ENCODE measurements at regions not wholly inside any gene's neighbourhood (a gene's known extent, or its start where the extent isn't known, plus 50 kb on each side); places are given as distances from the start of the nearest gene placed in this dataset.

DNA sequence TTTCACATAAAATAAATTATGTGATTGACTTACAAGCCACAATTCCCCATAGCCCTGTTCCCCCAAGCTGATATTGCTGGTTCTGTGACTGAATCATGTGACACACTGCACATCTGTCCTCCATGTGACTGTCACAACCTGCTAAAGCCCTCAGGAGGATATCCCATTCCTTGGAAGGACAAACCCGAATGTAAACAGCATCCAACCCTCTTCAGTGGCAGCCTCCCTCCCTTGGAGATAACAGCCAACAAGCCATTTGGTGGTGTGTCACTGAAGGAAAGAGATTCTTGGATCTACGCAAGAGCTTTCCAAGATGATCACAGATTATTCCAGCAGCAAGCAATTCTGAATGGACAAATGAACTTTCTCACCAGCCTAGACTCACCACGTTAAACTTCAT is 153.9 kb upstream of the TIAM1 start:
- no peak for DNase-seq

DNA sequence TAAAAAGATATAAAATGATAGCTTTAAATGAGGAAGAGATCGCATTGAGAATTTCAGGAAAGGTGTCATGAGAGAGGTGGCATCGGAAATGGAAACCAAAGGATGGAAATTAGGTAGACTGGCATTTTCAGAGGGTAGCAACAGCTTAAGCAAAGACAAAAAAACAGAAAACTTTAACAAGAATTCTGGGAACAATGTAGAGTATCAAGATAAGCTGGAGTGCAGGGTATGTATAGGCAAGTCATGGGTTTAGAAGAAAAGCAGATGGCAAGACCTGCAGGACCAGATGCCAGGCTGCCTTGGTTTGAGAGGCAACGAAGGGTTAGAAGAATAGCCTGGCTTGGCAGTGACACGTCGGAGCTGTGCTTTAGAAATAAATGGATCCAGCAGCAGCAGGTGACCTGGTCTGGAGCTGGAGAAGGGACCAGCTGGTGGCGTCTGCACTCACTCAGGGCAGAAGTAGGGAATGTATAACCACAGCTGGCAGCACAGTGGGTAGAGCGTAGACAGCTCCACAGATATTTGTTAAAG is 149.4 kb upstream of the TIAM1 start:
- no peak for DNase-seq

DNA sequence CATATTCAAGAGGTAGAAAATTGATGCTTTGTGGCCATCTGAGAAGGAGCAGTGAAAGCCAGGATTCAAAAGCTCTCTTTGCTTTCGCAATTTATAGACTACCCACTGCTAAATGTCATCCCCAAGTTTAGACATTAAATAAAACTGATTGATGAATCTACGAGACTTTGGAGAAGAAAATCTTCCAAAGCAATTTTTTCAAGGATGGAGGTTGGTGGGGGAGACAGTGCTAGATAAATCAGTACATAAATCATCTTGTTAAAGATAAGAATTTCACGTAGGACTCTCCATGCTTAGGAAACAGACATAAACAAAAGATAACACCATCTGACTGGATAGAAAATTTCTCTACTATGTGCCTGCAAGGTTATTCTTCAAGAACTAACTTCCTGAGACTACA is 147.6 kb upstream of the TIAM1 start:
- no peak for DNase-seq

DNA sequence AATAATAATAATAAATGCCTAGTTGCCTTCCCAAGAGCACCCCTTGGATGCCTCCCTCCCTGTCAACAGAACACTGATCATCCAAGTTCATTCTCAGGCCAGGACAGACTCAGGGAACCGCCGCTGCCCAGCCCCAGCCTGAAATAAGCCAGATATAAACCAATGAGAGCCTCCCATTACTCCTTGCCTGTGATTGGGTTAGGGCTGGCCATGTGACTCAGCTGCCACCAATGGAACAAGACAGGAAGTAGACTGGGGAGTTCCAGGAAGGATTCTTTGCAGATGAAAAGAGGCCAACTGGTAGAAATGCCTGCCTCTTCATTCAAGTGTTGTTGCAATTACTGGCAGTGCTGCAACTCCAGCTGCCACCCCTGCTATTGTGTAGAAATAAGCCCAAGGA is 146.4 kb upstream of the TIAM1 start:
- no peak for DNase-seq

DNA sequence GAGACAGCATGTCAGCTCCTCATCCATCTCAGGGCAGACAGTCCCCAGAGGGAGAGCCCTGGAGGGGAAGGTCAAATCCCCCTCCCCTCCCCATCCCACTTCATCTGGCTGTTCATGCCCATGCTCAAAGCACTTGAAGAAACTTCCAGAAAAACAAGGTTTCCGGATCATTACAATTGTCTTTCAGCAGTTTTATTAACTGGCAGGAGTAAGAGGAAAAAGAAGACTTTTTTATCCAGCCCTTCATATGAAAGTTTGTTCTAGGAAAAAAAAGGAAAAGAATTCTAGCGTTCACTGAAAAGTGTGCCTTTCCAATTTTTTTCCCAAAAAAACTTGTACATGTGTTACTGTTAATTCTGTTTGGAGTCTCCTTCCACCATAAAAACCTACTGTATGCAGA is 145.7 kb upstream of the TIAM1 start:
- DNase-seq: no peak

DNA sequence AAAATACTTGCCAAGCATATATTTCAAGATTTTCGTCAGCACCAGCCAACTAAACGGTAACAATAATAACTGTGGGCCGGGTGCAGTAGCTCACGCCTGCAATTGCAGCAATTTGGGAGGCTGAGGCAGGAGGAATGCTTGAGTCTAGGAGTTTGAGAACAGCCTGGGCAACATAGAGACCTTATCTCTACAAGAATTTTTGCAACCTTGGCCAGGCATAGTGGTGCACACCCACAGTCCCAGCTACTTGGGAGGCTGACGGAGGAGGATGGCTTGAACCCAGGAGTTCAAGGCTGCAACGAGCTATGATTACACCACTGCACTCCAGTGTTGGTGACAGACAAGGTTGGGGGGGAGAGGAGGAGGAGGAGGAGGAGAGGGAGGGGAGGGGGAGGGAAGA is 145.0 kb upstream of the TIAM1 start:
- no peak for DNase-seq

DNA sequence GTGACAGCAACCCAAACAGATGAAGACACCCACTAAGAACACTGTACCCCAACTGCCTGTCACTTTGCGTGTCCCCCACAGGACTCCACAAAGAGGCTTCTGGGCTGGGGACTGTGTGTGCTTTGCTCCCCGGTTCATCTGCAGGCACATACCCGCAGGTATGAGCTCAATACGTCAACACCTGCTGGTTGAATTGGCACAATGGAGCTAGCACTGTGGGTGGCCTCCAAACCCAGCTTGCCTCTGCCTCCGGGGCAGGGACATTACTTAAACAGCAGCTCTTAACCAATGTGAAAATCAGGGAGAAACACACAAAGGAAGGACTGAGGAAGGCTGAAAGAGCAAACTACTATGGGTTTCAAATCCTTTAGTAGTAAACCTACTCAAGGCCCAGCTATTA is 140.2 kb upstream of the TIAM1 start:
- no peak for DNase-seq

DNA sequence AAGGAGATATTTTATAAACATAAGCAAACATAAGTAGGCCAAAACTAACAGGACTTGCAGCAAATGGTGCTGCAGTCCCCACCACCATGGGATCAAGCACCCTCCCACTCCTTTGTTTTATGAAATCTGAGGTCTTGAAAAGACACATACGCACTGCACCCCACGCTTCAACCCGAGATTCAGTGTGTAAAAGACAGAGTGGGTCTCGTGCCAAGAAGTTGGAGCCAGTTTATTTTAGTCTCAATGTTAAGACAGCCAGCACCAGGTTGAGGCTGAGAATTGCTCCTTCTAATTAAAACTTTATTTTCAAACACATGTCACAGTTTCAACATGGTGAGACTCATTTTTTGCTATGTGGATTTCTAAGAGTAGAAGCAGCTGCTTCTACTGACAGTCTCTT is 139.1 kb upstream of the TIAM1 start:
- DNase-seq: no peak

DNA sequence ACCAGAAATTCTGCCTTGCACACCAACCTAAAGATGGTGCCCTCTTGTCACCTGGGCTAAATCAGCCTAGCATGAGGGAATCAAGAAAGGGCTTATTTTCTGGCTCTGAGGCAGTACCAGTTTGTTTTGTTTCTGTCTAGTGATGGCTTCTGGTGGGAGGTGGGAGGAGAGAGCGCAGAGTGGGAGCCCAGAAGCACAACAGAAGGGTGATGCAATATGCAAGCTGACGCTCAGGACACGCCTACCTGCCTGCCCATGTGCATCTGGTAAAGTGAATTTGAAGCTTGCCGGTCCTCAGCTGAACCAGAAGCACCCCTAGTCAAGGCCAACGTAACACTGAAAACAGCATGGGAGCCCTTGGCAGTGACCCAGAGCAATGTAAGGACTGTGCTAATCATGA is 138.4 kb upstream of the TIAM1 start:
- no peak for DNase-seq

DNA sequence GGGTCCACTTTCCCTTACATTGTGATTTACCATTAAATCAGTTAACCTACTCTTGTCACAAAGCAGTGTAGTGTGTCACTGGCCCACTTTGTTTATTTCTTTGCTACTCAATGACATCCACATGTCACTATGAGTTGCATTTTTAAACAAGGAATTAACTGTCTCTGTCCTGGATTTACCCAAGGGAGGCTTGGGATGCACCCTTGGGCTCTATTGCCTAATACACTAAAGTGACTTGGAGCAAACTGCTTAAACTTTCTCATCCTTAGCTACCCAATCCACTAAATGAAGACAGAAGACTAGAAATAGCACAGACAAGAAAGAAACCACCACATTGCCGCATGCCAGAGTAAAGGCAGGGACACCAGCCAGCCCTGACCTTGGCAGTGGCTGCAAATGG is 136.2 kb upstream of the TIAM1 start:
- DNase-seq: no peak

DNA sequence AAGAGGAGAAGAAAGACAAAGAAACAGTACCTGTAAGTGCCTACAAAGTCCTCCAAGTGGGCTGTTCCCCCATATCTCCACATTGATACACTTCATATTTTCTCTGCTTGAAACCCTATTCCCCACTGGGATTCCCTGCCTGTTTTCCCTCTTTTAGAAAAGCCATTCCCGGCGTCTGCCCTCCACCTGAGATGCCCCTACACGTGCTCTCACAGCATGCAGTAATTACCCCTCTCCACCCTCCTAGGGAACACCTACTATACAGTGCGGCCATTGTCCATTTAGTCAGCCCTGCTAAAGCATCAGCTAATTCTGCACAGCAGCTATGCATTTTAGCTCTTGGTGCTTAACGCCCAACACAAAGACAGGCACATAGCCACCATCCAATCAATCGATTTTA is 135.7 kb upstream of the TIAM1 start:
- no peak for DNase-seq

DNA sequence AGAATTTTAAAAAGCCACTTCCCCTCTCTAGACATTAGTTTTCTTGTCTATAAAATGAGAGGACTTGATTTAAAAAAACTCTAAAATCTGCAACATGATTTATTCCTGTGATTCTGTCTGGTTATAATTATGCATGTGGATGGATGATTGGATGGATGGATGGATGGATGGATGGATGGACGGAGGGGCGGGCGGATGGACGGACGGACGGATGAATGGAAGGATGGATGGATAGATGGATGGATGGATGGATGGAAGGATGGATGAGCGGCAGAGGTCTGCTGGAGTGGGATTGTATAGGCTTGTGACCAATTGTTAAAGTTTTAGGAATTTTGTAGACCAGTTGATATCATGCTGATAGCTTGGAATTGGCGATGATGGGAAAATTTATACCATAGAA is 135.2 kb upstream of the TIAM1 start:
- no peak for DNase-seq

DNA sequence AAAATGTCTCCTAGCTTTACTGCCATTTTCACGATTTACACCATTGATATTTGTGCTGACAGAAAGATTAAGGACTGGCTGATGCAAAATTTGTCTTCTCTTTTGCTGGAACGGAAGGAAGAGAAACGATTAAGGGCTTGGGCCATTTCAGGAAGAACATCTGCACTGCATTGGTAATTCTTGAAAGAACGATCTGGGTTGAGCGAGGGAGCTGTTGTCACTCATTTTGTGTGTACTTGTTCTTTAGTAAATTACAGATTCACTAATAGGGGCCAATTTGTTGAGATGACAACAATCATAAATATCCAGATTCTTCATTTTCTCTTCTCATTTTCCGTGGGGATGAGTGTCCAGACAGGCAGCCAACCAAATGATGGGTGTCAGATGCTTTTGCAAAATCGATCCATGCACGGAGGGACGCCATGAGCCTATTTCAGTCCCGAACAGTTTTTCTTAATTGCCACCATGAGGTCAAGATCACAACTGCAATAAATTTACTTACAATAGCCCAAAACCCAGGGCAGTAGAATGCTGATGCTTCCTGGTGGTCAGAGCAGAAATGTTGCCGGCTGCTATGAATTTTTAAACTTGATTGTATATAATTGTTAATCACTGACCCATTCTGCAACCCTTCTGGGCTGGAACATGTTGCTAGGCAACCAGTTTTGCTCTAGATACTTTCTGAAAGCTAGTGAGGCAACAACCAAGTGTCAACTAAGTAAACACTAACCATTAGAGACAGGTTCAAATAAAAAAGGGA is 132.4 kb upstream of the TIAM1 start:
- no peak for DNase-seq

DNA sequence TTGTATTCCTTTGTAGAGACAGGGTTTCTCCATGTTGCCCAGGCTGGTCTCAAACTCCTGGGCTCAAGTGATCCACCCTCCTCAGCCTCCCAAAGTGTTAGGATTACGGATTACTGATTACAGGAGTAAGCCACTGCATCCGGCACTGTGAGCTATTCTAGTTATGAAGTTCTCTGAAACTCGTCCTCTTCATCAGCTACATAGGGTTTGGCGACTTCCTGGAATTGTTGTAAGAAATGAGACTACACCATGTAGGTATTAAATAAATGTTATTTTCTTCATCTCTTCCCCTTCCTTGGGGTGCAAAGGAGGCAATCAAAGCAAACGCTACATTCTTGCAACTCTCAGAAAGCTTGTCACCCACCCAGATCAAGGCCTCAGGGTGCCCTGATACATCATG is 131.2 kb upstream of the TIAM1 start:
- no peak for DNase-seq

DNA sequence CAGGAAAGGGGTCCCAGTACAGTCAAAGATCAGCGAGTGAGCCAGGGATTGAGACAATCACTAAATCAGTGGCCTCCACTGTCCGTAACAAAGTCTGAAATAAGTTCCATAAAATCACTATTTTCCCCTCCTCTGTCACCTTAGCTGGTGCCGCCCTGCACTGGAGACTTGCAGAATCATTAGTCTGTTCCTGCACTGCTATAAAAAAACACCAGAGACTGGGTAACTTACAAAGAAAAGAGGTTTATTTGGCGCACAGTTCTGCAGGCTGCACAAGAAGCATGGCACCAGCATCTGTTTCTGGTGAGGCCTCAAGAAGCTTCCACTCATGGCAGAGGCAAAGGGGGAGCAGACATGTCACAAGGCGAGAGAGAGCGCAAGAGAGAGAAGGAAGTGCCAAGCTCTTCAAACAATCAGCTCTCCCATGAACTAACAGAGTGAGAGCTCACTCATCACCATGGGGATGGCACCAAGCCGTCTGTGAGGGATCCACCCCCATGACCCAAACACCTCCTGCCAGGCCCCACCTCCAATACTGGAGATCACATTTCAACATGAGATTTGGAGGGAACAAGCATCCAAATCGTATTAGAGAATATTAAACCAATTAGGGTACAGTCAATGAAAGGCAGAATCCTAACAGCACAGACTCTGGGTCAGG is 129.8 kb upstream of the TIAM1 start:
- no peak for DNase-seq

DNA sequence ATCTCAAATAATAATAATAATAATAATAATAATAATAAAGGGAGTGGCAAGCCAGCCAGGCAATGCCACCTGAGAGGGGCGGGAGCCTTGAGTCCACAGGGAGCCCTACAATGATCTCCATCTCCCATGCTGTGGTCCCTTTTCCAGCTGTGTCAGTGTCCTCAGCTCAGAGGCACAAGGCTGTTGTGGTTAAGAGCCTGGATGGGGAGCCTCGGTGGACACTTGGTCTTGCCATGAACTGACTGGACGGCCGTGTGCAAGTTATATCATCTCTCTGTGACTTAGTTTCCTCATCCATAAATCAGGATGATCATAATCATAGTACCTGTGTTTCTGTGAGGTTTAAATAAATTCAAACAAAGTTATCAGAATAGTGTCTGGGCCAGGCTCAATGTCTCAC is 127.8 kb upstream of the TIAM1 start:
- DNase-seq: no peak

DNA sequence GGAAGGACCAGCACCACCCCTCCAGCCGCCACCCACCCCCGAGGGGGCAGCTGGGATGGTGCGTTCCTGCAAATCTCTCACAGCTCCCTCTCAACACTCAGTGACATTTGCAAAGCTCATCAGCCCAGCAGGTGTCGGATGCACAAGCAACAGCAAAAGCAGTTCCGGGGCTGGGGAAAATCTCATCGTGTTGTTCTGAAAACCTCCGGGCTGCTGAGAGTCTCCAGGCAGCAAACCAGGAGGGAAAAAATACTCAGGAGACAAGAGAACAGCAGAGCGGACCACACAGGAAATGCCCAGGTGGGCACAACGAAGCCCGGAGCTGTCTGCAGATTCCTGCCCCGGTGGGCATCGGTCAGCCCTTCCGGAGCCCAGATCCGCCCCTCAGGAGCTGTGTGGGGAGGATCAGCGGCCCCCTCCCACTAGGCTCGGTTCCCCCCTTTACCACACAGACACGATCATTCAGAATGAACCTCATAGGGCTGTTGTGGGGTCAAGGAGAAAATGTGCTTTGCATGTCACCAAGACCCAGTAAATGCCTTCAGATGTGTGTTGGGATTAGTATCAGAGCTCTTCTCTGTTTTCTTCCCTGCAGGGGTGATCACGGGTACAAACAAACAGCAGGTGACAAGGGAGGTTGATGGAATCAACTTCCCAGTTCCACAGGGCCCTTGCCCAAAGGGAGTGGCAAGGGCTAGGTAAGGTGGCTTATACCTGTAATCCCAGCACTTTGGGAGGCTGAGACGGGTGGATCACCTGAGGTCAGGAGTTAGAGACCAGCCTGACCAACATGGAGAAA is 127.0 kb upstream of the TIAM1 start:
- no peak for DNase-seq

DNA sequence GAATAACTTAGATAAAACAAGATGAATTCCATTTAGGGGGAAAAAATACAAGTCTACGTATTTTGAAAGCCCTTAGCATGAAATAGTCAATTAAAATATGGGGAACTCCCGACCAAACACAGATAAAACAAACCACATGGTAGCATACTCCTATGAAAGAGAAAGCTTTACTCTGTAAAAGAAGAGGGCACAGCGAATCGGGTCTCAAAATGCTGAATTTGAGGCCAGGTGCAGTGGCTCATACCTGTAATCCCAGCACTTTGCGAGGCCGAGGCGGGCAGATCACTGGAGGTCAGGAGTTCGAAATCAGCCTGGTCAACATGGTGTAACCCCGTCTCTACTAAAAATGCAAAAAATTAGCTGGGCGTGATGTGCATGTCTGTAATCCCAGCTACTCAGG is 116.9 kb upstream of the TIAM1 start:
- no peak for DNase-seq

DNA sequence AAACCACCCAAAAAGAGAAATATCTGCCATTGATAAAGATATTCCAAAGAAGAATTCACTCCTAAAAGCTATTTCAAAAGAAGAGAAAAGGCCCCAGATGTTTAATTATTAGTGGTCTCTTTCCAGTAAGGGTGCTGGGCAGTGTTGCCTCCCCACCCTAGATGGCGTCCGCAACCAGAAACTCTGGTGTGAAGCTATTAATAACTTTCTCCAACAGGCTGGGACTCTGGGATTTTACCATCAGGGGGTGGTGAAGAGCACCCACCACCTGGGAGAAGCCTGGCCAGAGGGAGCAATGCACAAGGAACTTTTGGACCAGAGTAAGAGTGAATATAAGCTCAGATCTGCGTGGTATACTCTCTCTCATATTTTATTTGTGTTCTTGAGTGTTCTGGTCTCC is 115.4 kb upstream of the TIAM1 start:
- no peak for DNase-seq

DNA sequence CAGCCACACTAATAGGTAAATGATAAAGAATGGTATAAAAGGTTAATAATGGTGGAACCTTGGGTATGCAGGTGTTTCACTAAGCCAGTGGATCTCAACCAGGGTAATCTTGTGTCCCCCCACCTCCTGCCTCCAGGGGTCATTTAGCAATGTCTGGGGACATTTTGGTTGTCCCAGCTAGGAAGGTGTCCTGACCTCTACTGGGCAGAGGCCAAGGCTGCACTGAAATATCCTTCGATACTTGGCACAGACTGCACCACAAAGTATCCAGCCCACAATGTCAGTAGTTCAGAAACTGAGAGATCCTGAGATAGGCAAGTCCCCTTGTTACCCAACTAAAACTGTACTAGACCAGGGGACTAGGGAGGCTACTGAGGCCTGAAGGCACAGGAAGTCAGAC is 113.6 kb upstream of the TIAM1 start:
- no peak for DNase-seq

DNA sequence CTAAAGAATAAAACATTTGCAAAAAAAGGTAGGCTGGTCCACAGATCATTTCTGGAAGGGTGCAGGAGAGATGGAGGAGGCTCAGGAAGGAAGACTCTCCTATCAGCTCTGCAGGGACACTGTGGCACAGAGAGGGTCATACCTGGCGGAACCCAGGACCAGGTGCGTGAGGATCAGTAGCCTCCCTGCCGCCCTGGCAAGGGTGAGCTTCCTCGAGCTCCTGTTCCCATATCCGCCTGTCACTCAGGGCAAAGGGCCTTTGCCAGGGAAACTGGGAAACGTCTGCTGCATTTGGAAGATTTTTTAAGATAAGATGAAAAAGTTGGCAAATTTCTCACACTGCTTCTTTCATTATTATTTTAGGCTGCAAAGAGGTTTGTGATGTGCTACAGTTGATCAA is 112.1 kb upstream of the TIAM1 start:
- DNase-seq: no peak

DNA sequence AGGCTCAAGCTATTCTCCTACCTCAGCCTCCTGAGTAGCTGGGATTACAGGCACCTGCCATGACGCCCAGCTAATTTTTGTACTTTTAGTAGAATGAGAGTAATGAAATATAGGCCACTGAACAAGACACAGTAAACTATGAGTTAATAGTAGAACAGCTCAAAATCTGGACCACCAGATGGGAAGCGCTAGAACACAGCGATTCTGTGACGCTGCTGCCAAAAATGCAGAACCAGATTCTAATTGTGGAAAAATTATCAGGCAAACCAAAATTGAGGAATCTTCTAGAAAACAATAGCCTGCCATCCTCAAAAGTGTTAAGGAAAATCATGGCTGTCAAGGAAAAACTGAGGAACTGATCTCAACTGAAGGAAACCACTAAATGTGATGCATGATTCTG is 111.4 kb upstream of the TIAM1 start:
- no peak for DNase-seq

DNA sequence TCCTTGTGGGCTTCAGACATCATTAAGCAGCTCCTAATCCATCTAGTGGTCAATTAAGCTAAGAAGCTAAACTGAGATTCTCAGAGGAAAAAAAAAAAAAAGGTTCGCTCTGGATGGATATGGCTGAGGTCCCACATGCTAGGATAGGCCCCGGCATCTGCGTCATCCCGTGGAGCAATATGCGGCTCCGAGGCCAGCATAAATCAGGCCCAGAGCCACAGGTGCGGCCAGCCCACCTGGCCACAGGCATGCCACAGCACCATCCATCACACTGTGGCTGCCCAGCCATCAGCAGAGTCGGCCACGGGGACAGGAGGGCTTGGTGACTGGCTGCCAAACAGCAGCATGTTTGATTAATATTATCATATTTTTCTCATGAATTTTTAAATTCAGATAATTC is 106.9 kb upstream of the TIAM1 start:
- DNase-seq: no peak

DNA sequence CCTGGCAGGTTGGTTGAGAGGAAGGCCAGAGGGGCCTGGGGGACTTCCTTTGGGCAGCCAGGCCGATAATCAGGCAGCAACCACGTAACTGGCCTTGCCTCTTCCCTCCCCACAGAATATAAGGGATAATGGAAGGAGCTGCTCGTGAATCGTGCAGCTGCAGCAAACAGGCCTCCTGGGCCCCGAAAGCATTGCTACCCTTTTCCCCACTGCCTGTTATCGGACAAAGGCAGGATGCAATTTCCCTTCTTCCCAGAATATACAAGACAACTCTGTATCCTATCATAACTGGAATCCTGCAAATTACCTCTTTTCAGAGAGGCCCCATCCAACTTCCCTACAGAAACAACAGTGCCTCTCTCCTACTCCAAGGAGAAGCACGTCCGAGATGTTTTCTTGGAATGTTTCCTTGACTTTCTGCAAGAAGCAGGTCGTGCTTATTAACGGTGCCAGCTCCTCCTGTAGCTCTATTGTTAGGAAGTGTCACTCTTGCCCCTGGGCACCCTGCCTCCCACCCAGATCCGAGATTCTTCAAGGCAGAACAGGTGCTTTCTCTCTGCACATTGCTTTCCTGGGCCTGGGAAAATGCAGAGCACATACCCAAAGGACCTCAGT is 106.0 kb upstream of the TIAM1 start:
- no peak for DNase-seq

Data from activated effector memory CD4-positive, alpha-beta T cell treated with Interleukin-2 at 50 U/mL for 16 hours (primary cell).